HG03439 (cell line): ENCODE measurements at regions not wholly inside any gene's neighbourhood (a gene's known extent, or its start where the extent isn't known, plus 50 kb on each side); places are given as distances from the start of the nearest gene placed in this dataset.
"Not testable (repeated sequence)": the region's sequence is repeated elsewhere in the genome, so short reads cannot be mapped to it uniquely, and the experiment has no call there.

Experiments used
- ATAC-seq: cut with Tn5 transposase; IDR thresholded peaks from one replicate; pipeline ENCODE4 v1.9.1; 2021; ENCODE audit warnings: mild to moderate bottlenecking, moderate library complexity; ENCODE audit not compliant: unreplicated experiment

DNA sequence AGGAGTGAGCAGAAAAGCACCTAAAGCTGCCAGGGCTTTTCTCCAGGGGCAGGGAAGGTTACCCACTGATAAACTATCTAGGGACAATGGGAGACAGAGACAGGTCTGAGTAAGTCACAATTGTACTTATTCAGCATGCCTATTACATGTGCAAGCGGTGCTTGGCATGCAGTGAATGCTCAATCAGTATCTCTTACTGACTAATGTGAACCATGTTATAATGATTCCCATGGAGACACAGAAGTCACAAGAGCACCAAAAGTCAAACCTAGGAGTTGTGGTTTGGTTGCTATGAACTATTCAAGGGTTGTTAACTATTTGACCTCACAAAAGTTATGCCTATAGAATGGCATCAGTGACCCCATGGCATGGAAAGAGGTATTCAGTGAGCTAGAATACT lies 50.0 kb upstream of the RASGRP1 start:
- ATAC-seq: no peak

- ATAC-seq: no peak
Measured at GRCh38 chr15:38617831-38618230, 53.2 kb upstream of the RASGRP1 start.

- ATAC-seq: no peak
Measured at GRCh38 chr15:38618242-38618955, 53.8 kb upstream of the RASGRP1 start.

- ATAC-seq: no peak
Measured at GRCh38 chr15:38620098-38620497, 55.5 kb upstream of the RASGRP1 start.

GRCh38 chr15:38620851-38621594 lies 56.4 kb upstream of the RASGRP1 start:
- ATAC-seq: no peak

DNA sequence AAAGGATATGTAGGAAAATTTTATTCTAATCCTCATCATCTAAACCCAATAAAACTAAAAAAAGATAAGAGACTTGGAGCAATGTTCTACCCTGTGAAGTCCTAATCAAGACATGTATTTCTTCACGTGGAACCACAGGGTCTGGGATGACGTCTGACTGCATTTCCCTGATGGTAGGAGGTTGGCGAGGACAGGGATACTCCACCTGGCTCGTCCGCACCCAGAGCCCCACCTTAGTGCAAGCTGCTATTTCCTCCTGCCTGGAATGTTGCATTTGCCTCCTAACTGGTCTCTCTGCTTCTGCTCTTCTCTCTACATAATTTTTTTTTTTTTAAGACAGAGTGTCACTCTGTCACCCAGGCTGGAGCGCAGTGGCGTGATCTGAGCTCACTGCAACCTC lies 57.7 kb upstream of the RASGRP1 start:
- ATAC-seq: no peak

GRCh38 chr15:38622908-38623307 lies 58.3 kb upstream of the RASGRP1 start:
- no peak for ATAC-seq

DNA sequence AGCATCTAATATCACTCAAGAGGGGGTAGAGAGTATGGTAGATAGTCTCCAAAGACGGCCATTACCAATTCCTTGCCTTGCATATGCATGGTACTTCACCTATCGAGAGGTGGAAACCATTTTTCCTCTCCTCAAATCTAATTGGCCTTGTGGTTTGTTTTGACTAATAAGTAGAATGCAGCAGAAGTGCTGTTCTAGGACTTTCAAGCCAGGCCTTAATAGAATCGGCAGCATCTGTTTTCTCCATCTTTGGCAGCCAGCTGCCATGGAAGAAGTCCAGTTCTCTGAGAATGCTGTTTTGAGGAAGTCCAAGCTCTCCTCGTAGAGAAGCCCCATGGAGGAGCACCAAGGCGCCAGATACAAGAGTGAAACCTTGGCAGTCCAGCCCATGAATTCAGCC lies 59.1 kb upstream of the RASGRP1 start:
- ATAC-seq: no peak

GRCh38 chr15:38624244-38625205 lies 59.9 kb upstream of the RASGRP1 start:
- no peak for ATAC-seq

DNA sequence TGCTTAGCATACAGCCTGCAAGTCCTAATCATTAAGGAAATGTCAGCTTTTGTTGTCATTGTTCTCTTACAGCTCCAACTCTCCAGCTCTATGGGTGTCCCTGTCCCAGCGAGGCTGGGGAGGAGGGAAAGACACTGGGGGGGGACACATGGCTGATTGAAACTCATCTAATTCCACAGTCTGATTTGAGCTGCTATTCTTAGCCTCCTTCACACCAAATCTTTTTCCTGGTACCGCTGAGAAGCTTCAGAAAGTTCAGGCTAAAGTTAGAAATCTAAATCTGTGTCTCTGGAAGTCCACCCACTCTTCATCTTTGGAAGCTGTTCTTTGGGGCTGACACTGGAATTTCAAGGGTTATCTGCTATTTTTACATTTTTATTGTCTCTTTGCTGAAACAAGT lies 61.3 kb upstream of the RASGRP1 start:
- no peak for ATAC-seq

DNA sequence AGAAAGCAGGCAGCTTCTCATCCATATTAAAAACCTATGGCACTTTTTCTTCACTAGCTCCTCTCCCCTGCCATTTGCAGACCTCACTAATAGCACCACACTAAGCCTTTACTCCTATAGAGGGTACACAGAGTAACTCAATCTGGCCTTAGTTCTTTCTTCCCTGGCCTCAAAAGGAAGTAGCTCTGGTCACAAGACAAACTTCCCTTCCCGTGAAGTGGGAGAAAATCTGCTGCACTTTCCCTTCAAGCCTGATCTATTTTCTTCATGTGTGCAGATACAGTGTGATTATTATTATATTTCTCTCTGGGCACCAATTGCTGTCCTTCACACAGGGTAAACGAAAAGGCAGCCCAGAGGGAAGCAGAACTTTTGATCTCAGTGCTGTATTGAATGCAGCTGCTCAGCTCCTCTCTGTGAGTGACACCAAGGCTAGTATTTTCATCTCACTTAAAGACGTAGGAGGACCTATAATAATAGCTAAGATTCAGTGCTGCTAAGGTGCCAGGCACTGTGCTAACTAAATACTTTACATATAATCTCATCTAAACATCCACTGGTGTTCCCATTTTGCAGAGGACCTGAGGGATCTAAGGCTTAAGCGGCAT lies 61.9 kb upstream of the RASGRP1 start:
- no peak for ATAC-seq

DNA sequence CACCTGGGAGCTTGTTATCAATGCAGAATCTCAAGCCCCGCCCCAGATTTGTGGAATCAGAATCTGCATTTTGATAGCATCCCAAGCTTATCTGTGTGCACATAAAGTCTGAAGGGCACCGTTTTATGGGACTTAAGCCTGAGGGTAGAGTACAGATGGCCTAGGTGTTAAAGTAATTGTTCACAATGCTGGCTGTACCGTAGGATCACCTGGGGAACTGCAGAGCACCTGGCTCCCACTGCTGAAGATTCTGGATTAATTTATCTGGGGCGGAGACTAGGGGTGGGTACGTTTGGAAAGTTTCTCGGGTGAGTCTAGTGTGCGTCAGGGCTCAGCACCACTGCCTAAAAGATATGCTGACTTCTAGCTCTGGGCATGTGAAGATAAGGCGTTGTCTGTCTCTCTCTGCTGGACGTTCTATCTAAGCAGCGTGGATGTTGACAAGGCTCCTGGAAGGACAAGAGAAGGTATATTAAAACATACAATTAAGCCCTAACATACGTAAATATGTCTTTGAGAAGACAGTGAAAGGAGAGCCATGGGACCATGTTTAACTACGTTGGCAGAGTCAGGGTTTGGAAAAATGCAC lies 63.2 kb upstream of the RASGRP1 start:
- ATAC-seq: no peak

- peak; percentile 48 for ATAC-seq
Measured at GRCh38 chr15:38631119-38632075, 66.8 kb upstream of the RASGRP1 start.

- ATAC-seq: no peak
Measured at GRCh38 chr15:38635170-38635569, 70.6 kb upstream of the RASGRP1 start.

GRCh38 chr15:38636597-38636996 lies 72.0 kb upstream of the RASGRP1 start:
- ATAC-seq: no peak

DNA sequence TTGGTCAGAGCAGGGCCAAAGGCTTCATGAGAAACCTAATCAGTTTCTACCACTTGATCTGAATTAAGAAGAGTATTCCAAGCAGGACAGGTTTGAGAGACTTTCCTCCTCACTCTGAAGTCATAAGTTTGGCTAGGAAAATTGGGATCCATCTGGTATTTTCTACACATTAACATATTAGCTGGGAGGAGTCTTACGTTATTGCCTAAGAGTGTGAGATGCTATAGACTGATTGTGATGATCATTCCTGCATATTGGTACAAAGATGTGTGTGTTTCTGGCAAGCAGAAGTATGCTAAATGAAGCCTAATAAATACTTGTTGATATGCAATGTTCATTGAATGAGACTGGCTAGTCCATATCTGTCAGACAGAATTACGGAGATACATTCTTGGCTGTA lies 73.5 kb upstream of the RASGRP1 start:
- ATAC-seq: no peak

DNA sequence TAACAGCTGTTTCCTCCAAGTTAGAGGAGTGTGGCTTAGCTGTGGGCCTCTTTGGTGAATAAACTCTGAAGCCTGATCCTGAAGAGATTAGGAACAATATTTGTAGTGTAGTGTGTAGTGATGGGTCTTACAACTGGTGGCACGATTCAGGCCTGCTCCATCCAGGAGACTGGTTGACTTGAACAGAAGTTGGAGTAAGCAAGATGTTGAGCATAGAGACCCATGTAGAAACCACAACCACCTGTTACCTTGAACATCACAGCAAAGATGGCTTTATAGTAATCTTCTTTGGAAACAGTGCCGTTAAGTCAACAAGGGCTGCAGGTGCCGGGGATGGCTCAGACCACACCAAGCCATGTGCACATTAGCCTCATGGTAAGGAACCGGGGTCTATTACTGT lies 74.2 kb upstream of the RASGRP1 start:
- ATAC-seq: no peak

DNA sequence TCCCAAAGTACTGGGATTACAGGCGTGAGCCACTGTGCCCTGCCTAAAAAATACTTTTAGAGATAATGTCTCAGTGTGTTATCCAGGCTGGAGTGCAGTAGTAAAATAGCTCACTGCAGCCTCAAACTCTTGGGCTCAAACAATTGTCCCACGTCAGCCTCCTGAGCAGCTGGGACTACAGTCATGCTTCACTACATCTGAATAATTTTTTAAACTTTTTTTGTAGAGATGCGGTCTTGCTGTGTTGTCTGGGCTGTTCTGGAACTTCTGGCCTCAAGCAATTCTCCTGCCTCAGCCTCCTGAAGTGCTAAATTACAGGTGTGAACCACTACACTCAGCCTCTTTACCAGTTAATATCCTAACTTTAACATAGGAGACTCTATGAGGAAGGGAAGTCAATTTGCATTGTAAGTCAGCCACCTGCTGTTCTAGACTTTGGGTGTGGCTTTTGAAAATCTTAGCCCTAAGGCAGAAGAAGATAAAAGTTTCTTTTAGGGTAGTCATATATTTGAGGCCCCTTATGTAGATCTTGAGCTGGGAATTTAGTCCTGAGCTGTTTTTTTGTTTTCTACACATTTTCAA lies 78.2 kb upstream of the RASGRP1 start:
- no peak for ATAC-seq

DNA sequence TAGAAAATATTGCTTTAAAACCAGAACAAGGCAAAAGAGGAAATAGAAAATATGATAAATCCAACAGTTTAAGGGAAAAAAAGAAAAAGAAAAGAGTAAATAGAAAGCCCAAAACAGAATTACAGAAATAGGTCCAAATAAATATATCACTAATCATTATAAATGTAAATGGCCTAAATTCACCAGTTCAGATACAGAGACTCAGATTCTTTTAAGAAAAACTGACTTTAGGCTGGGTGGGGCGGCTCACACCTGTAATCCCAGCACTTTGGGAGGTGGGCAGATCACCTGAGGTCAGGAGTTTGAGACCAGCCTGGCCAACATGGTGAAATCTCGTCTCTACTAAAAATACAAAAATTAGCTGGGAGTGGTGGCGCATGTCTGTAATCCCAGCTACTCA lies 79.7 kb upstream of the RASGRP1 start:
- ATAC-seq: not testable (repeated sequence)
